NOMO-1 treated with DMSO at 0.1 percent for 48 hours (cell line): ENCODE measurements at regions not wholly inside any gene's neighbourhood (a gene's known extent, or its start where the extent isn't known, plus 50 kb on each side); places are given as distances from the start of the nearest gene placed in this dataset.

ENCODE experiments used
- DNase-seq: peaks from one replicate; lab custom pipeline; 2025; ENCODE audit not compliant: unreplicated experiment; lab: John Stamatoyannopoulos, UW

GRCh38 chr17:77837917-77838316 is 120.6 kb upstream of the TNRC6C start:
- no peak for DNase-seq

GRCh38 chr17:77838748-77839697 is 119.5 kb upstream of the TNRC6C start:
- no peak for DNase-seq

- no peak for DNase-seq
Measured at GRCh38 chr17:77839698-77840512, 118.6 kb upstream of the TNRC6C start.

GRCh38 chr17:77840513-77841165 is 117.9 kb upstream of the TNRC6C start:
- DNase-seq: no peak

GRCh38 chr17:77841742-77842527 is 116.6 kb upstream of the TNRC6C start:
- DNase-seq: no peak

- DNase-seq: peak; percentile 61
Measured at GRCh38 chr17:77842528-77843147, 115.9 kb upstream of the TNRC6C start.

GRCh38 chr17:77843255-77843895 is 115.1 kb upstream of the TNRC6C start:
- DNase-seq: peak; percentile 65

GRCh38 chr17:77843896-77844295 is 114.6 kb upstream of the TNRC6C start:
- no peak for DNase-seq

GRCh38 chr17:77844681-77845080 is 113.8 kb upstream of the TNRC6C start:
- DNase-seq: no peak

GRCh38 chr17:77845541-77846225 is 112.8 kb upstream of the TNRC6C start:
- no peak for DNase-seq

- DNase-seq: no peak
Measured at GRCh38 chr17:77846531-77847085, 111.9 kb upstream of the TNRC6C start.

GRCh38 chr17:77847221-77848085 is 111.0 kb upstream of the TNRC6C start:
- DNase-seq: no peak

GRCh38 chr17:77848257-77848656 is 110.2 kb upstream of the TNRC6C start:
- no peak for DNase-seq

GRCh38 chr17:77849239-77849638 is 109.3 kb upstream of the TNRC6C start:
- no peak for DNase-seq

GRCh38 chr17:77851921-77852320 is 106.6 kb upstream of the TNRC6C start:
- no peak for DNase-seq

- no peak for DNase-seq
Measured at GRCh38 chr17:77852731-77853130, 105.8 kb upstream of the TNRC6C start.

- no peak for DNase-seq
Measured at GRCh38 chr17:77853191-77853977, 105.1 kb upstream of the TNRC6C start.
